Activated T-cell treated with anti-CD3 and anti-CD28 coated beads, Interleukin-2, amount 50 U/mL, for 48 hours (primary cell): ENCODE measurements at regions not wholly inside any gene's neighbourhood (a gene's known extent, or its start where the extent isn't known, plus 50 kb on each side); places are given as distances from the start of the nearest gene placed in this dataset.

Experiments
- DNase-seq, 2 experiments: peaks; one replicate each; pipeline ENCODE4 v3.0.0-alpha.2; 2020

DNA sequence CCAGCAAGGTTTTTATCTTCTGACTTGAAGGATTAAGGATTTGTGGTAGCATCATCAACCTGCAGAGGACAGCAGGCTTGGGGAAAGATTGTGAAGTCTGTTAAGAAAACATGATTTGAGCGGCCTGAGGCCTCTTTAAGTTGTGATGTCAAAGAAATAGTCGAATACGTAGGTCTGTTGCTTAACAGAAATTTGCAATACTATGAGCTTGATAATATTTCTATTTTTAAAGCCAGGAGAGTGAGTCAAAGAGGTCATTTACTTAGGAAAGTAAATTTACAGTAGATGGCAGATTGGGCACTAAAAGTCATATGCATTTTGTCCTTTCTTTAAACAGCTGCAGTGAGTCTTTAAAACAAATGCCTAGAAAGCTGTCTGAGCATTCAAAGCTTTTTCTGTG, 336.3 kb downstream of the DIPK2A start:
- DNase-seq = no peak

DNA sequence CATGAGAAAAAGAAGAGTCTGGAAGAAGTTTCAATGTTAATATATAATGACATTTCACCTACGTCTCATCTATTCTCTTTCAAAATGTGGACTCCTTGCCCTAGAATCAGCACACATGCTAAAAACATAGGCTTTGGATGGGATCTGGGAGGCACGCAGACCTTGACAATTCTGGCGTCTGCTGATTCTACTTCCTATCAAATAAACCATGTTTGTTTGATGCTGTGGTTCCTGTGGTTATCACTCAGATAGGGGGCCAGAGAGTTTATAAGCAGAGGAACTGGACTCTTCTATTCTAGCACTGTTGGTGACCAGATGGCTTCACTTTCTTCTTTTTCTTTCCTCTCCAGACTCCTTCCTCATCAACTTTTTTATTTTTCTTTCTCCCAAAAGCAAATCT, 336.8 kb downstream of the DIPK2A start:
- DNase-seq = no peak

DNA sequence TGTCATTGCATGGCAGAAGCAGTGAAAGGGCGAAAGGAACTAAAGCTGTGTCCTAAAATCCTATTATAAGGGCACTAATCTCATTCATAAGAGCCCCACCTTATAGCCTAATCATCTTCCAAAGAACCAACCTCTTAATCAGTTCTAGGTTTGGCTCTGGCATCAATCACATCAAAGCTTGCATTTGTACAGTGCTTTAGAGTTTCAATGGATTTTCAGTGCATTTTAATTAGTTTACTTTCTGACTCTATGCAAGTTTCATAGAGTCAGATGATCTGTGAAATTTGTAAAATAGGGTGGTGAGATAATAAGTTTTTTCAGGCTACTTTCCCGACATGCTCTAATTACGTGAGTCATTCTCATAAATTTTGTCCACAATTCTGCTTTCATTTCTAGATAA, 341.1 kb downstream of the DIPK2A start:
- DNase-seq = no peak

- no peak for DNase-seq
These were observed 343.3 kb downstream of the DIPK2A start for GRCh38 chr3:144314946-144315345.

DNA sequence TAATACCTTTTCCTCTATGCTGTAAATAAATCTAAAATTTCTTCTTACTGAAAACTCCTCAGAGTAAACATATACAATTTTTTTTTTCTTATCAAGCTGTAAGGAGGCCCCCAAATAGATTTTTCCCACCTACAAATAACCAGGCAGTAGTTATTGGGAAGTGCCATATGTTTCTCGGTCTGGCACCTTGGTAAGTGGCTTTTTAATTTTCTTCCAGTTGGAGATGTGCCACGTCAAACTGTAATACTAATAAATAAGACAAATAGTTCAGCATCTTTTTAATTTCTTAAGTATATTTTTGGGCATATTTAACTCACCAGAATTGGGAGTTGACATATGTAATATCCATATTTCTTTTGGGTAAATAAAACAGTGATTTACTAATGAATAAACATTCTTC, 346.3 kb downstream of the DIPK2A start:
- DNase-seq = no peak

DNA sequence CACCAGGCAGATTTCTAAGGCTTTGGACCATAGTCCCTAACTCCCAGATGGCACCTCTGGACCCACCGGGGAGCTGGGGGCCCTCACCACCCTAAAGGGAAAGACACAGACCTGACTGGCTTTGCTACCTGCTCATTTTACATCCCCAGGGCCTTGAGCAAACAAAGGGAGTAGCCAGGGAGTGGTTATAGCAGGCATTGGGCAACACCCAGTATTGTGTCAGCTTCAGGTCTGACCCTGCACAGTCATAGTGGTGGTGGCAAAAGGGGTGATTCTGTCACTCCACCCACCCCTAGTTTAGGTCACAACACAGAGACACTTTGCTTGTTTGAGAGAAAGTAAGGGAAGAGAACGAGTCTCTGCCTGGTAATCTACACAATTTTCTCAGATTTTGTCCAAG, 352.5 kb downstream of the DIPK2A start:
- DNase-seq = no peak

DNA sequence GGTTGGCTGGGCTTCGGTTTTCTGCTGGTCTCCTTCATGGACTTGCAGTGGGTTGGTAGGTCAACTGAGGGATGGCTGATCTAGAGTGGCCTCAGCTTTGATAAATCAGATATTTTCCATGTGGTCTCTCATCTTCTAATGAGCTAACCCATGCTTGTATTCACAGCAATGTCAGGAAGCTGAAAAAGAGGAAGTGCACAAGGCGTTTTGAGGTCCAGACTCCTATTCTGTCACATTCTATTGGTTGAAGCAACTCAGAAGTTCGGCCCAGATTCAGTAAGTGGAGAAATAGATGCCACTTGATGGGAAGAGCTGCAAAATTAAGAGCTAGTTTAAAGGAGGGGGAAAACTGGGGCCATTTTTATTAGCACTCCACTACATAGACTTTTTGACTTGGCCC, 361.2 kb downstream of the DIPK2A start:
- DNase-seq = no peak

DNA sequence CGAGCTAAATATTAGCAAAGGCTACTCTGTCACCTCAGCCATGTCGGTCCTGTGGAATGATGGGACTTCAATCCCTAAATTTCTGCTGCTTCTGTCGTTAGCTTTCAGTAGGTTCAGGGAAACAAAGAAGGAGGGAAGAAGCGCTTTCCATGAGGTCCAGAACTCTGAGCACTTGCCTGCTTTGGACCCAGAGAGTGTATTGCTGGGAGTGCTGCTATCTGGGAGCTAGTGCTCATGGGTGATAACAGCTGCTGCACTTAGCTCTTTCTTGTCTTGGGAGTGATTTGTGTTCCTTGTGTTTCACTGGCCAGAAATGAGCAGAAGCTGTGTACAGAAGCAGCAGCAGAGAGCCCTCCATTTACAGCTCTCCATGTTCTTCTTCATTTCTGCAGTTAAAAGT, 369.8 kb downstream of the DIPK2A start:
- no peak for DNase-seq

- DNase-seq = no peak
These were observed 371.7 kb downstream of the DIPK2A start for GRCh38 chr3:144343343-144343742.

DNA sequence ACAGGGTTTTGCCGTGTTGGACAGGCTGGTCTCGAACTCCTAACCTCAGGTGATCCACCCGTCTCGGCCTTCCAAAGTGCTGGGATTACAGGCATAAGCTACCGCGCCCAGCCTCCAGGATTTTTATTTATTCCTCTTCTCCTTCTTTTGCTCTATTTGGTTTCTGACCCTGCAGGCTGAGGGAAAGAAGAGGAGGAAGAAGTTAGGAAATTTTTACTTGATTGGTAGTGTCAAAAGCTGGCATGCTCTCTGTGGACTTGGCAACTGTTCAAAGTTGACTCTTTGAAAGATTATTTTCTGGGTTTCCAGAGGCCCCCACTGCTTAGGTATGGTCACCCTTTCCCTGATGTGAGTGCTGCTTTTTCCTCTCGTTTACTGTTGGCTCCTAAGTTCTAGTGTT, 372.2 kb downstream of the DIPK2A start:
- DNase-seq = no peak

- DNase-seq = no peak
These were observed 373.4 kb downstream of the DIPK2A start for GRCh38 chr3:144344925-144345548.

DNA sequence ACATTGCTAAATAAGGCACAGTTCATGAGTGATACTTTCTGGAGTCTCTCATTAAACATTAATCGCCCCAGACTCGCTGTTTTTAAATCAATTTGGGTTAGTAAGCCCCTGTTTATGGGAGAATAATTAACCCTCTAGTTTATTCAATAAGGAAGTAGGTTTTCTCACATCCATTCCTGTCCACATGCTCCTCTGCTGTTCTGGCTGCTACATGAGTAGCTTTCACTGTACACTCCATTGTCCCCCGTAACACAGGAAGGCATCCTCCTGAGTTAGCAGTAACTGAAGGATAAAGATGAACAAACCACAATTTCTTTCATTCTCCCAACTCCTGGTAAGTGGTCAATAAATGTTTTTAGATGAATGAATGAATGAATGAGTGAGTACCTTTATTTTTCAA, 378.5 kb downstream of the DIPK2A start:
- no peak for DNase-seq

DNA sequence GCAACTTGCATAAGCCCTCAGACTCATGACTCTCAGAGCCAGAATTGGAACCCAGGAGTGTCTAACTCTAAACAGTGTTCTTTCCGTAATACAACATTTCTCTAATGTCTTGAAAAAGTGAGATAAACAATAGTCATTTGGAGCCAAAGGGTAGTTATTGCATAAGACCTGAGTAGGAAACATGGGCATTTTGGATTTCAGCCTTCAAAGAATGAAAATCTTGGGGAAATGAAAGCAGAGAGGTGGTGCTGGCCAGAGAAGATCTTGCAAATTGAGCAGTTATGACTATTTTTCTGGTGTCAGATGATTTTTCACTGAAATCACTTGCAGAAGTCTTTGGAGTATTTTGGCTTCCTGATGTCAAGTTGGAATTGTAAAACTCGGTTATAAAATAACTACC, 379.4 kb downstream of the DIPK2A start:
- no peak for DNase-seq

- no peak for DNase-seq
These were observed 380.2 kb downstream of the DIPK2A start for GRCh38 chr3:144351773-144352365.

- no peak for DNase-seq
These were observed 386.6 kb downstream of the DIPK2A start for GRCh38 chr3:144358191-144358590.

- no peak for DNase-seq
These were observed 389.4 kb downstream of the DIPK2A start for GRCh38 chr3:144361002-144361401.

GRCh38 chr3:144362126-144362525, 390.5 kb downstream of the DIPK2A start:
- no peak for DNase-seq

DNA sequence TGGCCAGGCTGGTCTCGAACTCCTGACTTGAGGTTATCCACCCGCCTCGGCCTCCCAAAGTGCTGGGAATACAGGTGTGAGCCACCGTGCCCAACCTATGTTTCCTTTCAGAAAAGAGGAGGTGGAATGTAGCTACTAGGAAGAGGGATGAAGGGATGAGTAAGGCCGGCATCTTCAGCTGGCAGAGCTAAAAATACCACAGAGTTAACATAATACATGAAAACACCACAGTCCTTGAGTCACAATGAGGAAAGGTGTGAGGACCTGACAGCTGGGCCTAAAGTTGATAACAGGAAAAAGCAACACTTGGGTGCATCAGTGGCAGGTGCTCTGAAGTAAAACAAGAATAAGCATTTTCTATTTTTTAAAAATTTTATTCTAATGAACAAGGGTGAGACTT, 392.2 kb downstream of the DIPK2A start:
- no peak for DNase-seq

GRCh38 chr3:144364737-144365136, 393.1 kb downstream of the DIPK2A start:
- no peak for DNase-seq

- no peak for DNase-seq
These were observed 397.7 kb downstream of the DIPK2A start for GRCh38 chr3:144369129-144369879.

DNA sequence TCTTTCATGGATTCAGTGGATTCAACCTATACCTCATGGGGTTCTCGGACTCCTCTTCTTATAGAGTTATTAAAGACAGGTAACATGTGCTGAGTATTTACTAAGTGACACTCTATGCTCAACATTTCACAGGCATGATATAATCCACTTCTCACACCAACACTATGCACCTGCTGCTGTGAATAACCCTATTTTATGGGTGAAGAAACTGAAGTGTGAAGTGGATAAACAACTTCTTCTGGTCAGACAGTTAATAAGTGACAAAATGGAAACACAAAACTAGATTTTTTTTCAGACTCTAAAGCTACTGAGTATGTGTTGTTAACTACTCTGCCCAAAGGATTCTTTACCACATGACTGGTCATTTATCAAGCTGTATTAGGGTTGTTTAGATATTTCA, 403.5 kb downstream of the DIPK2A start:
- DNase-seq = no peak

GRCh38 chr3:144380849-144381248, 409.2 kb downstream of the DIPK2A start:
- DNase-seq = no peak

DNA sequence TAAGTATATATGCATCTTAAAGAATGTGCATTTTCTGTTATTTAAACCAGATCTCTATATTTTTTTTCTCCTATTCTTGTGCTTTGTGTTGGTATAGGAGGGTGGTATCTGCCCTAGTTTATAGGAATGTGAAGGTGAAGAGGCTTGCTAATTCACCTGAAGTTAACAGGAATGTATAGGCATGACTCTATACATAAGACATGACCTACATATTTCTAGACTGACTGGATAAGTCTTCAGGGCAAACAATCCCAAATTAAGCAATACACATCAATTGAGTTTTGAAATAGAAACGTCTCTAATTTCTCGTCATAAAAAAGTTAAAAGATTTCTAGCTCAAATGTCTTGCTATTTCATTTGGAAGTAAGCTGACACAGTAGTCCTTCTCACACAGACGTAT, 410.0 kb downstream of the DIPK2A start:
- no peak for DNase-seq

- DNase-seq = no peak
These were observed 412.8 kb downstream of the DIPK2A start for GRCh38 chr3:144384241-144384979.
